ENCODE measurements at regions not wholly inside any gene's neighbourhood (a gene's known extent, or its start where the extent isn't known, plus 50 kb on each side); places are given as distances from the start of the nearest gene placed in this dataset.

DNA sequence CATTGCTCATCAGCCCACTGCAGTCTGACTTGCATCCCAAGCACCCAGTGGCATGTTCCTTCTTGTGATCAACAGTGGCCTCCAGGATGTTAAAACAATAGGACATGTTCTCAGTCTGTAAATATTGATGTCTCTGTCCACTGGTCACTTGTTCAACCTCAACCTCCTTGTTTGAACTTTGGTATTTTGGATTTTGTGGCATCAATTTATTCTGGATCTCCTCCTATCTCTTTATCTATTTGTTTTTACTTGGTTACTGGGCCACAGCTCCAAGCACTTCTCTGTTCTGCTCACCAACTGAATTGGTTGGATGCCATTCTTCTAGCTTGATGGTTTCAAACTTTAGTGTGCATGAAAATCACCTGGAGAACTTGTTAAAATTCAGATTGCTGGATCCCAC is 1414.8 kb upstream of the CELF4 start:
- H3K27ac ChIP-seq (ENCODE audit: low read depth, low read length): no peak overlapping the region
- TF ChIP-seq, protein P1, sequence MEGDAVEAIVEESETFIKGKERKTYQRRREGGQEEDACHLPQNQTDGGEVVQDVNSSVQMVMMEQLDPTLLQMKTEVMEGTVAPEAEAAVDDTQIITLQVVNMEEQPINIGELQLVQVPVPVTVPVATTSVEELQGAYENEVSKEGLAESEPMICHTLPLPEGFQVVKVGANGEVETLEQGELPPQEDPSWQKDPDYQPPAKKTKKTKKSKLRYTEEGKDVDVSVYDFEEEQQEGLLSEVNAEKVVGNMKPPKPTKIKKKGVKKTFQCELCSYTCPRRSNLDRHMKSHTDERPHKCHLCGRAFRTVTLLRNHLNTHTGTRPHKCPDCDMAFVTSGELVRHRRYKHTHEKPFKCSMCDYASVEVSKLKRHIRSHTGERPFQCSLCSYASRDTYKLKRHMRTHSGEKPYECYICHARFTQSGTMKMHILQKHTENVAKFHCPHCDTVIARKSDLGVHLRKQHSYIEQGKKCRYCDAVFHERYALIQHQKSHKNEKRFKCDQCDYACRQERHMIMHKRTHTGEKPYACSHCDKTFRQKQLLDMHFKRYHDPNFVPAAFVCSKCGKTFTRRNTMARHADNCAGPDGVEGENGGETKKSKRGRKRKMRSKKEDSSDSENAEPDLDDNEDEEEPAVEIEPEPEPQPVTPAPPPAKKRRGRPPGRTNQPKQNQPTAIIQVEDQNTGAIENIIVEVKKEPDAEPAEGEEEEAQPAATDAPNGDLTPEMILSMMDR (IDR thresholded peaks at IDR 0.05; ENCODE audit: low read depth, low read length, poor library complexity, severe bottlenecking): no peak
- TF ChIP-seq EZH2phosphoT487 (IDR thresholded peaks at IDR 0.05; ENCODE audit: borderline replicate concordance, low read length): no peak
- H3K4me1 ChIP-seq (ENCODE audit: control insufficient read depth, low read length): no peaks in the 10 kb centered on the region
- no peak overlapping the region for H3K4me2 ChIP-seq (ENCODE audit: low read length)
- H3K79me2 ChIP-seq (ENCODE audit: control insufficient read depth, low read length): no peaks in the 10 kb centered on the region
- H3K27me3 ChIP-seq (ENCODE audit: control insufficient read depth, low read length): no peaks in the 10 kb centered on the region
- no peak overlapping the region for H3K4me3 ChIP-seq (ENCODE audit: low read length)
- no peaks in the 10 kb centered on the region for H3F3A ChIP-seq (ENCODE audit: control insufficient read depth, insufficient read depth)
- H3K9me3 ChIP-seq (ENCODE audit: control insufficient read depth, insufficient read depth, low read length): no peaks in the 10 kb centered on the region
- no peaks in the 10 kb centered on the region for H3K36me3 ChIP-seq (ENCODE audit: control insufficient read depth, low read length)
- no peaks in the 10 kb centered on the region for H4K20me1 ChIP-seq (ENCODE audit: control insufficient read depth, insufficient read depth, low read depth, low read length)
- no peaks in the 10 kb centered on the region for H3K9me2 ChIP-seq (replicated peaks; ENCODE audit: control insufficient read depth, low read length)

GRCh38 chr18:38972571-38972970 is 1407.0 kb upstream of the CELF4 start:
- no peaks in the 10 kb centered on the region for H3K36me3 ChIP-seq (ENCODE audit: control insufficient read depth, low read length)
- H3K9me3 ChIP-seq (ENCODE audit: control insufficient read depth, insufficient read depth, low read length): no peaks in the 10 kb centered on the region
- H3F3A ChIP-seq (ENCODE audit: control insufficient read depth, insufficient read depth): no peaks in the 10 kb centered on the region
- no peak overlapping the region for H3K4me3 ChIP-seq (ENCODE audit: low read length)
- no peaks in the 10 kb centered on the region for H4K20me1 ChIP-seq (ENCODE audit: control insufficient read depth, insufficient read depth, low read depth, low read length)
- no peak overlapping the region for H3K4me2 ChIP-seq (ENCODE audit: low read length)
- H3K4me1 ChIP-seq (ENCODE audit: control insufficient read depth, low read length): no peaks in the 10 kb centered on the region
- H3K27me3 ChIP-seq (ENCODE audit: control insufficient read depth, low read length): no peaks in the 10 kb centered on the region
- no peaks in the 10 kb centered on the region for H3K79me2 ChIP-seq (ENCODE audit: control insufficient read depth, low read length)
- H3K9me2 ChIP-seq (replicated peaks; ENCODE audit: control insufficient read depth, low read length): no peaks in the 10 kb centered on the region
- H3K27ac ChIP-seq (ENCODE audit: low read depth, low read length): no peak overlapping the region
- no peak for TF ChIP-seq EZH2phosphoT487 (IDR thresholded peaks at IDR 0.05; ENCODE audit: borderline replicate concordance, low read length)
- TF ChIP-seq, protein P1 (IDR thresholded peaks at IDR 0.05; ENCODE audit: low read depth, low read length, poor library complexity, severe bottlenecking): no peak

GRCh38 chr18:38971881-38972280 is 1406.3 kb upstream of the CELF4 start:
- Histone ChIP-seq H3K27me3 (ENCODE audit: control insufficient read depth, low read length) (no peaks in the 10 kb centered on the region), H3K27ac (ENCODE audit: low read depth, low read length) (no peak overlapping the region), H3K4me2 (ENCODE audit: low read length) (no peak overlapping the region), H3K4me3 (ENCODE audit: low read length) (no peak overlapping the region), H3F3A (ENCODE audit: control insufficient read depth, insufficient read depth) (no peaks in the 10 kb centered on the region), H4K20me1 (ENCODE audit: control insufficient read depth, insufficient read depth, low read depth, low read length) (no peaks in the 10 kb centered on the region), H3K4me1 (ENCODE audit: control insufficient read depth, low read length) (no peaks in the 10 kb centered on the region), H3K9me2 (replicated peaks; ENCODE audit: control insufficient read depth, low read length) (no peaks in the 10 kb centered on the region), H3K79me2 (ENCODE audit: control insufficient read depth, low read length) (no peaks in the 10 kb centered on the region), H3K9me3 (ENCODE audit: control insufficient read depth, insufficient read depth, low read length) (no peaks in the 10 kb centered on the region), H3K36me3 (ENCODE audit: control insufficient read depth, low read length) (no peaks in the 10 kb centered on the region)
- no peak for TF ChIP-seq EZH2phosphoT487 (IDR thresholded peaks at IDR 0.05; ENCODE audit: borderline replicate concordance, low read length)
- TF ChIP-seq, protein P1 (IDR thresholded peaks at IDR 0.05; ENCODE audit: low read depth, low read length, poor library complexity, severe bottlenecking): no peak

DNA sequence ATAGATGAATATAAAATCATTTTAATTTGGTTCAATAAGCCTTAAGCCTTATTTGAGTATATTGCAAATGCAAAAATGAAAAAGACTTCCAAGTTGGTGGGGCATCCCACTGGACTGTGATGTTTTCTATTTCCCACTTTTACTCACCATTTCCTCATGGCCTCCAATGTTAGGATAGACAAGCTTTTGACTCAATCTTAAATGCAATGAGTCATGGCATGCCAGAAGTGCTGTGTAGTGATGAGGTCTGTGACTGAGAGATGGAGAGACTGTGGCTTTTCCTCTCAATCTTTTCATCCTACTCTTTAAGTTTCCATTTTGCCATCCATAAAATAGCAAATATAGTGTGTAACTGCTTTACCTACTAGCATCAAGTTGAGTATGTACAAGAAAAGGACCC is 1401.2 kb upstream of the CELF4 start:
- Histone ChIP-seq H3K4me3 (ENCODE audit: low read length) (no peak overlapping the region), H4K20me1 (ENCODE audit: control insufficient read depth, insufficient read depth, low read depth, low read length) (no peaks in the 10 kb centered on the region), H3K9me2 (replicated peaks; ENCODE audit: control insufficient read depth, low read length) (no peaks in the 10 kb centered on the region), H3K4me1 (ENCODE audit: control insufficient read depth, low read length) (no peaks in the 10 kb centered on the region), H3K4me2 (ENCODE audit: low read length) (no peak overlapping the region), H3K27ac (ENCODE audit: low read depth, low read length) (no peak overlapping the region), H3K36me3 (ENCODE audit: control insufficient read depth, low read length) (no peaks in the 10 kb centered on the region), H3K9me3 (ENCODE audit: control insufficient read depth, insufficient read depth, low read length) (no peaks in the 10 kb centered on the region; the same call in 1 of the 2 replicates), H3K79me2 (ENCODE audit: control insufficient read depth, low read length) (no peaks in the 10 kb centered on the region), H3F3A (ENCODE audit: control insufficient read depth, insufficient read depth) (no peaks in the 10 kb centered on the region), H3K27me3 (ENCODE audit: control insufficient read depth, low read length) (no peaks in the 10 kb centered on the region)
- TF ChIP-seq, protein P1 (IDR thresholded peaks at IDR 0.05; ENCODE audit: low read depth, low read length, poor library complexity, severe bottlenecking): no peak
- no peak for TF ChIP-seq EZH2phosphoT487 (IDR thresholded peaks at IDR 0.05; ENCODE audit: borderline replicate concordance, low read length)

Measured in DOHH2 (cell line).